AG09309 (cell line): ENCODE measurements at regions not wholly inside any gene's neighbourhood (a gene's known extent, or its start where the extent isn't known, plus 50 kb on each side); places are given as distances from the start of the nearest gene placed in this dataset.

ENCODE experiments used
- DNase-seq: peaks from one replicate; pipeline ENCODE4 v3.0.0-alpha.2; 2010; ENCODE audit warnings: low read depth
- H3K4me3 ChIP-seq: 2 replicates; pipeline ENCODE4 v1.5.1; 2011; ENCODE audit warnings: mild to moderate bottlenecking, low read depth, low read length, moderate library complexity; ENCODE audit not compliant: control insufficient read depth
- TF ChIP-seq, protein P1 (sequence below): IDR thresholded peaks from 2 replicates; pipeline ENCODE4 v1.5.1; 2011; ENCODE audit warnings: mild to moderate bottlenecking, low read depth, low read length, inconsistent platforms; ENCODE audit not compliant: insufficient read depth, control insufficient read depth; ENCODE audit errors: missing control alignments

DNA sequence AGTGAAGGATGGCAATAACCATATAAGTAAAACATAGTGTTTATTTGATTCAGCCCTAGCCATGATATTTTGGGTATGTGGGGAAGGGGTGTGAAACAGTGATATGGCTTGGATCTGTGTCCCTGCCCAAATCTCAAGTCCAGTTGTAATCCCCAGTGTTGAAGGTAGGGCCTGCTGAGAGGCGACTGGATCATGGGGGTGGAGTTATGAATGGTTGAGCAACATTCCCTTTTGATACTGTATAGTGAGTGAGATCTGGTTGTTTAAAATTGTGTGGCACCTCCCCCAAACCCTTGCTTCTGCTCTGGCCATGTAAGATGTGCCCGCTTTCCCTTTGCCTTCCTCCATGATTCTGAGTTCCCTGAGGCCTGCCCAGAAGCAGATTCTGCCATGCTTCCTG, 1804.6 kb downstream of the MAT2B start:
- no peak for DNase-seq
- H3K4me3 ChIP-seq = no peak overlapping the region
- TF ChIP-seq, protein P1, sequence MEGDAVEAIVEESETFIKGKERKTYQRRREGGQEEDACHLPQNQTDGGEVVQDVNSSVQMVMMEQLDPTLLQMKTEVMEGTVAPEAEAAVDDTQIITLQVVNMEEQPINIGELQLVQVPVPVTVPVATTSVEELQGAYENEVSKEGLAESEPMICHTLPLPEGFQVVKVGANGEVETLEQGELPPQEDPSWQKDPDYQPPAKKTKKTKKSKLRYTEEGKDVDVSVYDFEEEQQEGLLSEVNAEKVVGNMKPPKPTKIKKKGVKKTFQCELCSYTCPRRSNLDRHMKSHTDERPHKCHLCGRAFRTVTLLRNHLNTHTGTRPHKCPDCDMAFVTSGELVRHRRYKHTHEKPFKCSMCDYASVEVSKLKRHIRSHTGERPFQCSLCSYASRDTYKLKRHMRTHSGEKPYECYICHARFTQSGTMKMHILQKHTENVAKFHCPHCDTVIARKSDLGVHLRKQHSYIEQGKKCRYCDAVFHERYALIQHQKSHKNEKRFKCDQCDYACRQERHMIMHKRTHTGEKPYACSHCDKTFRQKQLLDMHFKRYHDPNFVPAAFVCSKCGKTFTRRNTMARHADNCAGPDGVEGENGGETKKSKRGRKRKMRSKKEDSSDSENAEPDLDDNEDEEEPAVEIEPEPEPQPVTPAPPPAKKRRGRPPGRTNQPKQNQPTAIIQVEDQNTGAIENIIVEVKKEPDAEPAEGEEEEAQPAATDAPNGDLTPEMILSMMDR = no peak

DNA sequence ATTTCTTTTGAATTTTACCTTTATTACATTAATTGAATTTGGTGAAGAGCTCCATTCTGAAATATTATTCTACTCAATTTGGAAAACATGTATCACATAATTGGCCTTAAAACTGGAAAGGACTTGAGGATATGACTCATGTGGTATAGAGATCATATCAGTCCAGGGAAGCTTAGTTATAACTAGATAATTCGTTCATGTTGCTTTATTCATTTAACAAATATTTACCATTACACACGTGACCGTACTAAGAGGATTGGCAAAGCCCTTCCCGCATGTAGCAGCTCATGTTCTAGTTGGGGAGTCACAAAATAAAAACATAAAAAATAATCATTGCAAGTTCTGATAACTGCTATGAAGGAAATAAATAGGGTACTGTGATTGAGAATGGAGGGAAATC, 1816.5 kb downstream of the MAT2B start:
- no peak for DNase-seq
- TF ChIP-seq, protein P1 = no peak
- no peak overlapping the region for H3K4me3 ChIP-seq

DNA sequence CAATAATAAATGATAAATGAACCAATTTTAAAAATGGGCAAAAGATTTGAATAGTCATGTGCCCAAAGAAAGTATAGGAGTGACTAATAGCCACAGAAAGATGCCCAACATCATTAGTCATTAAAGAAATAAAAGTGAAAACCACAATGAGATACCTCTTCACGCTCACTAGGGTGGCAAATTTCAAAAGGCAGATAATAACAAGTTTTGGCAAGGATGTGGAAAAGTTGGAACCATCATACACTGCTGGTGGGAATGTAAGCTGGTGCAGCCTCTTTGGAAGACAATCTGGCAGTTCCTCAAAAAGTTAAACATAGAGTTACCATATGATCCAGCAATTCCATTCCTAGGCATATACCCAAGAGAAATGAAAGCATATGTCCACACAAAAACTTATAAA, 1819.8 kb downstream of the MAT2B start:
- DNase-seq = no peak
- no peak overlapping the region for H3K4me3 ChIP-seq
- TF ChIP-seq, protein P1 = no peak

DNA sequence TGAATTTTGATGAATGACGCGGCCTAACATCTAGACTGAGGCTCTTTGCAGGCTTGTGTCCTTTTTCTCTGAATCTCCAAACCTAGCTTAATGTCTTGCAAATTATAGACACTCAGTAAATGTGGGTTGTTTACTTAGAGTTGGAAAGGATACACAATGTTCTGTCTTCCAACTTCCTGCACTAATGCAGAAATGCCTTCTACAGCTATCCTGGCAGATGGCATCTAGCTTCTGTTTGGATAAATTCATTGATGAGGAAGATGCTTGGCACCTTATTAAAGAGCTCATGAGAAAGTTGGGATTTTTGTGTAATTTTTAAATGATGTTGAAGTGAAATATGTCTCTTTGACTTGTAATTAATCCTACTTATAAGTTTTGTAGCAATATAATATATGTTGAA, 1822.2 kb downstream of the MAT2B start:
- H3K4me3 ChIP-seq = no peak overlapping the region
- DNase-seq = no peak
- TF ChIP-seq, protein P1 = no peak

DNA sequence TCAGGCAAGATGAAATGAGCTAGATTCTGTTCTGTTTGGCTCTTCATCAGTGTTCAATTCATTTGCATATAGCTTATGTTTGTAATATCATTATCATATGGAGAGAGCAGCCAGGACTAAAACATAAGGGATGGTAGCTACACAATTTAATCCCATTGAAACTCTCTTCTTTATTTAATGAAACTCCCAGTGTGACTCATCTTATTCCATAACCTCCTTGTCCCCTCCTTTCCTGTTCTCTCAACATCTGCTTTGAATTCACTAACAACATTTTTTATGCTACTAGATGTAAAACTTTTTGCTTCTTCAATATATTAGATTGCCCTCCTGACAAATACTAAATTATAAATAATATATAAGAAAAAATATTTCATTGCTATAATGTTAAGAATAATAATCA, 1823.4 kb downstream of the MAT2B start:
- DNase-seq = no peak
- TF ChIP-seq, protein P1 = no peak
- no peak overlapping the region for H3K4me3 ChIP-seq

DNA sequence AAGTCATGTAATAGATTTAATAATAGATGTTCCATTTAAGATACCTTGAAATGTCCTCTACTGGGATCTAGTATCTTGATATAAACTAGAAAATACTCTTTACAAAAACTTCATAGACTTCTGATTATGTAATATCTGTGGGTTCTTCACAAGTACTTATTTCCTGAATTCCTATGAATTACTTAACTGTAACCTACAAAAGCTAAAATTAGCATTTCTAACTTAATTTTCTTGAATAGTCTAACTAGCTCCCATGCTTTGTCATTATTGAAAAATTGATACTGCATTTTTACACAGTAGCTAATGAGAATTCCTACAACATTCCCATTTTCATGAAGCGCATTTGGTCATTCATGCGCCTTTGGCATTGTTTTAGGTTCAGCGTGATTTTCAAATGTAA, 1828.2 kb downstream of the MAT2B start:
- TF ChIP-seq, protein P1 = no peak
- DNase-seq = no peak
- no peak overlapping the region for H3K4me3 ChIP-seq

DNA sequence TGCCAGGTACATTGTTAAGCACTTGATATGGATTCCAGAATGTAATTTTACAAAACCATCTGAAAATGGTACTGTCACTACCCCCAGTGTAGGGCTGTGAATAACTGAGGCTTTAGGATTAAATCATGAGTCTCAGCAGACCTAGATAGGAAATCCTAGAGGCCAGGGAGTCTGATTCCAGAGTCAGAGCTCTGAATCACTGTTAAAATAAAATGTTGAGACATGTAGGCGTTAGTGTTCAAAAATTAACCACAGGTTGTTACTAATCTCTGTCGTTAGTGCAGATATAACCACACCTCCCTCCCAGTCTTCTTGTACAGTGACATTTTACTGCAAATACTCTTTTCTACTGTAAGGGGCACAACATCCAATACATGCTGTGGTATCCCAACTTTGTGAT, 1828.8 kb downstream of the MAT2B start:
- TF ChIP-seq, protein P1 = no peak
- no peak for DNase-seq
- no peak overlapping the region for H3K4me3 ChIP-seq
